ENCODE measurements at regions not wholly inside any gene's neighbourhood (a gene's known extent, or its start where the extent isn't known, plus 50 kb on each side); places are given as distances from the start of the nearest gene placed in this dataset.

- no peak overlapping the region for H2BK20ac ChIP-seq (ENCODE audit: low read length)
- H3K36me3 ChIP-seq (ENCODE audit: control insufficient read depth in 2 of 4, insufficient read depth in 4 of 4, low read length in 3 of 4), result no peaks in the 10 kb centered on the region
- WGBS, 2 experiments (ENCODE audit: extremely low coverage in 1 of 2, insufficient coverage in 1 of 2, insufficient read length in 1 of 2, insufficient replicate concordance in 2 of 2, low coverage in 1 of 2, low lambda C conversion rate in 2 of 2, missing lambda C conversion rate in 1 of 2), result 100% methylated on average over 2 of the region's 2 CpGs; no CpG with 5 or more reads in 1 of the 2 experiments
- H3K79me1 ChIP-seq (ENCODE audit: low read depth, low read length), result no peaks in the 10 kb centered on the region
- H3K4me2 ChIP-seq (ENCODE audit: insufficient read depth in 1 of 2, low read depth in 2 of 2, low read length in 2 of 2), result no peak overlapping the region
- H3K9ac ChIP-seq (replicated peaks in 1 of 4; ENCODE audit: extremely low read depth in 1 of 4, low read depth in 3 of 4, low read length in 3 of 4), result no peak overlapping the region
- ChIA-PET POLR2A (ENCODE audit: partially characterized antibody) (no interaction called here), CTCF (ENCODE audit: partially characterized antibody) (interaction anchor here (0.8 to 1.5 kb wide), 2 partner anchors 12 to 19 kb away, joined by 3 to 4 read pairs; no protein-coding TSS in a partner anchor)
- H3K27me3 ChIP-seq (replicated peaks in 1 of 4; ENCODE audit: control insufficient read depth in 3 of 4, extremely low read depth in 1 of 4, insufficient read depth in 3 of 4, low read length in 3 of 4), result no peaks in the 10 kb centered on the region
- TF ChIP-seq RXRA (IDR thresholded peaks at IDR 0.05; ENCODE audit: insufficient read depth, low read depth, low read length) (no peak), BCL11A (IDR thresholded peaks at IDR 0.05; ENCODE audit: low read depth in 2 of 2, low read length in 2 of 2) (no peak), FOSL1 (IDR thresholded peaks at IDR 0.05; ENCODE audit: insufficient read depth, low read depth, low read length) (no peak), YY1 (IDR thresholded peaks at IDR 0.05; ENCODE audit: low read depth, low read length) (no peak), POLR2AphosphoS5 (IDR thresholded peaks at IDR 0.05; ENCODE audit: low read depth, low read length) (no peak), SAP30 (IDR thresholded peaks at IDR 0.05; ENCODE audit: insufficient read depth, insufficient replicate concordance, low read length) (no peak), SP4 (IDR thresholded peaks at IDR 0.05; ENCODE audit: low read length) (no peak), TAF7 (optimal IDR thresholded peaks at IDR 0.05; ENCODE audit: borderline replicate concordance, low read depth, low read length) (no peak), POU5F1 (IDR thresholded peaks at IDR 0.05; ENCODE audit: low read depth, low read length) (no peak), SP2 (IDR thresholded peaks at IDR 0.05; ENCODE audit: low read length) (no peak), SRF (IDR thresholded peaks at IDR 0.05; ENCODE audit: low read depth, low read length) (no peak), HDAC2 (IDR thresholded peaks at IDR 0.05; ENCODE audit: borderline replicate concordance in 1 of 2, low read depth in 2 of 2, low read length in 2 of 2) (no peak), CHD1 (IDR thresholded peaks at IDR 0.05; ENCODE audit: low read depth, low read length) (no peak), TBP (IDR thresholded peaks at IDR 0.05; ENCODE audit: low read depth, low read length) (no peak), JUN (IDR thresholded peaks at IDR 0.05; ENCODE audit: low read depth, low read length) (no peak), RBBP5 (IDR thresholded peaks at IDR 0.05; ENCODE audit: borderline replicate concordance, low read depth, low read length) (no peak)
- no peak overlapping the region for H3K4ac ChIP-seq (replicated peaks; ENCODE audit: insufficient read length, low read depth, low read length)
- H4K20me1 ChIP-seq (replicated peaks in 1 of 2; ENCODE audit: control insufficient read depth in 1 of 2, insufficient read depth in 2 of 2, low read length in 2 of 2), result no peaks in the 10 kb centered on the region
- no peak for FAIRE-seq
- no peak overlapping the region for H2BK120ac ChIP-seq (replicated peaks; ENCODE audit: low read depth, low read length)
- H2BK5ac ChIP-seq (ENCODE audit: low read depth, low read length), result no peak overlapping the region
- H4K91ac ChIP-seq (replicated peaks; ENCODE audit: insufficient read length, low read length), result no peak overlapping the region
- H4K5ac ChIP-seq (ENCODE audit: insufficient read length, low read depth, low read length), result no peak overlapping the region
- H3K9me3 ChIP-seq (ENCODE audit: insufficient read depth in 2 of 2, low read depth in 1 of 2, low read length in 1 of 2), result no peaks in the 10 kb centered on the region
- no peaks in the 10 kb centered on the region for H3K4me1 ChIP-seq (replicated peaks in 1 of 4; ENCODE audit: control insufficient read depth in 3 of 4, insufficient read depth in 4 of 4, low read length in 3 of 4)
- H3K79me2 ChIP-seq (ENCODE audit: control insufficient read depth in 1 of 2, insufficient read depth in 2 of 2, low read length in 2 of 2), result no peaks in the 10 kb centered on the region
- H2BK15ac ChIP-seq (ENCODE audit: low read length), result no peak overlapping the region
- H3K14ac ChIP-seq (ENCODE audit: insufficient read length), result no peak overlapping the region
- H3K23ac ChIP-seq (ENCODE audit: insufficient read length), result no peak overlapping the region
- no peak overlapping the region for H3K27ac ChIP-seq (ENCODE audit: low read depth, low read length)
- no peak overlapping the region for H3K18ac ChIP-seq (ENCODE audit: extremely low read depth, low read length)
- H3K23me2 ChIP-seq (ENCODE audit: low read depth, low read length), result no peaks in the 10 kb centered on the region
- no peak overlapping the region for H2AFZ ChIP-seq (ENCODE audit: low read length)
- DNase-seq (ENCODE audit: low read depth in 1 of 2, low spot score in 2 of 2), result no peak
- no peak overlapping the region for H2AK5ac ChIP-seq (ENCODE audit: low read depth, low read length)
- no peak overlapping the region for H2BK12ac ChIP-seq (ENCODE audit: low read depth, low read length)
- no peak overlapping the region for H3K4me3 ChIP-seq (ENCODE audit: extremely low read depth in 1 of 4, insufficient read depth in 2 of 4, low read depth in 3 of 4, low read length in 4 of 4)
- no peak overlapping the region for H3K56ac ChIP-seq (replicated peaks; ENCODE audit: insufficient read length, low read depth, low read length)
- H4K8ac ChIP-seq (ENCODE audit: extremely low read depth, insufficient read depth, low read length), result 0 out of 2 replicates have a peak overlapping the region, but pooled peaks have one; percentile 51
Measured at GRCh38 chr6:95383878-95384277, 193.5 kb upstream of the MANEA start.
